Heart right ventricle (tissue), 16 donors: ENCODE measurements at regions not wholly inside any gene's neighbourhood (a gene's known extent, or its start where the extent isn't known, plus 50 kb on each side); places are given as distances from the start of the nearest gene placed in this dataset.
"Not testable (repeated sequence)": the region's sequence is repeated elsewhere in the genome, so short reads cannot be mapped to it uniquely, and the experiment has no call there.

ENCODE experiments used
- ATAC-seq, 8 donors: fragments of 200-7000 bp; cut with Tn5 transposase; one replicate each; pipeline ENCODE4 v1.9.1; 2020; ENCODE audit warnings: mild to moderate bottlenecking in 8 of 8, moderate library complexity in 8 of 8, moderate number of reproducible peaks in 1 of 8
- DNase-seq, 2 donors: peaks; one replicate each; pipeline ENCODE4 v3.0.0-alpha.2; 2020
- H3K27ac ChIP-seq, 10 donors: fragments of 200-600 bp; sonication (generic) in 2 of 10; one replicate each; pipeline versions ENCODE4 v1.5.0 to v1.8.0; 2020 to 2022; ENCODE audit warnings: mild to moderate bottlenecking in 3 of 10
- H3K27me3 ChIP-seq, 7 donors: fragments of 200-600 bp; one replicate each; pipeline ENCODE4 v1.8.0; 2021 to 2022; ENCODE audit warnings: mild to moderate bottlenecking in 2 of 7
- H3K36me3 ChIP-seq, 9 donors: fragments of 200-600 bp; sonication (generic) in 1 of 9; one replicate each; pipeline versions ENCODE4 v1.5.0 to v1.8.0; 2020 to 2022; ENCODE audit warnings: mild to moderate bottlenecking in 2 of 9
- H3K4me1 ChIP-seq, 9 donors: fragments of 200-600 bp; sonication (generic) in 1 of 9; one replicate each; pipeline versions ENCODE4 v1.5.0 to v1.8.0; 2020 to 2022; ENCODE audit warnings: mild to moderate bottlenecking in 4 of 9
- H3K4me3 ChIP-seq, 10 donors: fragments of 200-600 bp; sonication (generic) in 2 of 10; one replicate each; pipeline versions ENCODE4 v1.5.0 to v1.8.0; 2020 to 2022; ENCODE audit warnings: mild to moderate bottlenecking in 7 of 10, moderate library complexity in 2 of 10
- H3K9me3 ChIP-seq, 11 donors: fragments of 200-600 bp in 10 of 11; sonication (generic) in 2 of 11; one replicate each; pipeline versions ENCODE4 v1.5.0 to v1.8.0; 2013 to 2022; ENCODE audit warnings: mild to moderate bottlenecking in 2 of 11, control low read depth in 1 of 11, moderate library complexity in 1 of 11
- WGBS, 2 donors: extraction: QIAGEN DNeasy Blood & Tissue Kit; methylation state at CpG; one replicate each; pipeline ENCODE4 v1.1.7; 2013; ENCODE audit warnings: inconsistent platforms in 1 of 2; 5-methylcytosine and 5-hydroxymethylcytosine counted together
- intact Hi-C, 10 donors: fragments of 100-400 bp; cut with DNase I; formaldehyde crosslinking; loops; one replicate each; pipeline versions ENCODE4 v1.11.1 to v1.14.2; 2022
- donor health status: Arrhythmogenic right ventricular cardiomyopathy.
- donor health status: ischemic (EF 13 %, LVEDD 7.1; RV severe dilation, severe dysfunction).
- donor health status: healthy with polysubstance abuse.
- donor health status: DM: no; HTN: yes; CAD: no.
- donor health status: DM: no; HTN: no; CAD: no.
- donor health status: ischemic (EF 25% LVEDD 6.9; RV normal size, moderate dysfunction).
- donor health status: ischemic (EF 25% LVEDD 5.7; RV mildly dilated, moderate dysfunction).
- donor health status: healthy.
- donor health status: DM: yes; HTN: yes; CAD: no.
- donor health status: Ischemic cardiomyopathy.
- donor health status: ischemic (EF 35%, LVEDD 5.7; RV mildly dilated, moderate dysfunction).
- donor health status: nonischemic (EF 11% LVEDD 7.7; RV severe dilation, severe dysfunction).
- donor health status: DM: yes; HTN: yes; CAD: no.
- donor health status: PGD.
- donor health status: ischemic (EF 29% LVEDD 5.4; RV normal size, mild dysfunction).
- donor health status: nonischemic (EF 23%, LVEDD 6.1; RV moderate dilation, normal function).

DNA sequence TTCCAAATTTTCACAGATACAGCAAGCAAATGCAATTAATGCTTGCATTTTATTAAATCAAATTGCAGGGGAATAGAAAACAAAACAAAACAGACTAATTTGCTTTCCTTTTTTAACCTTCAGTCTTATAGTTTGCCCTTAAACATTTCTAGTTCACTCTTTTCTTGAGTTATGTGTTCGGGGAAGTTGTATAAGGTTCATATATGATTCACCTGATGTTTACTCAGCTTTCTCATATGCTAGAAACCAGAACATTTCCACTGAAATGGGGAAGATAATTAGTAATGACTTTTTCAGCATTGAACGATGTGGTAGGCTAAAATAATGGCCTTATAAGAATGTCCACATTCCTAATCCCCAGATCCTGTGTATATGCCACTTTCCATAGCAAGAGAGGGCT lies 64.6 kb upstream of the NBPF26 start:
- DNase-seq, H3K36me3 ChIP-seq, H3K9me3 ChIP-seq, intact Hi-C loops, H3K27me3 ChIP-seq, H3K4me1 ChIP-seq, ATAC-seq, H3K4me3 ChIP-seq, H3K27ac ChIP-seq: not testable (repeated sequence)
- WGBS, 2 donors = no CpG with 5 or more reads among the region's 2 CpGs

- DNase-seq, H3K9me3 ChIP-seq, intact Hi-C loops, H3K36me3 ChIP-seq, H3K4me1 ChIP-seq, H3K27me3 ChIP-seq: not testable (repeated sequence)
- ATAC-seq = peak; percentile 15 to 75 (median 74)
- 18 to 36% methylated on average over 2 to 6 of the region's 22 CpGs for WGBS, 2 donors
- H3K4me3 ChIP-seq = peak overlapping the region in 5 of 10 donors; percentile 37 to 43 (median 41)
- H3K27ac ChIP-seq = peak overlapping the region in 2 of 10 donors; percentile 36 to 48
Observed at GRCh38 chr1:120664376-120665249, 59.1 kb upstream of the NBPF26 start.

DNA sequence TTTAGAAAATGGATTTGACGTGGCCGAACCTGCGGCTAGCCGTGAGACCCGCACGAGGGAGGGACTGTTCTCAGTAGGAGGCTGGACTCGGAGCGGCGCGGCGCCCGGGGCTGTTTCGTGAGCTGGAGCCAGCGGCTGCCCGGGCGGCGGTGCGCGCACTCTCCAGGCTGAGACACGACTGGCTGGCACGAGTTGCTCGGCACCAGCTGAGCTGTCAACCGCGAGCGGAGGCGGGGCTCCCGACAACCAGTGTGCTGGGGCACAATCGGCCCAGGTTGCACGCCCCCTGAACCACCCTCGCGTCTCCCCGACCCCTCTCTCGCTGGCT lies 58.5 kb upstream of the NBPF26 start:
- ATAC-seq (peak; percentile 96 to 99 (median 98)), DNase-seq (peak in 1 of 2 donors; percentile 22)
- intact Hi-C loops, H3K4me1 ChIP-seq, H3K9me3 ChIP-seq, H3K36me3 ChIP-seq, H3K27me3 ChIP-seq: not testable (repeated sequence)
- H3K4me3 ChIP-seq = peak overlapping the region in 5 of 10 donors; percentile 37 to 43 (median 41)
- WGBS, 2 donors = 0% methylated on average over 13 of the region's 33 CpGs; no CpG with 5 or more reads in 1 of the 2 donors
- peak overlapping the region in 2 of 10 donors; percentile 36 to 48 for H3K27ac ChIP-seq

DNA sequence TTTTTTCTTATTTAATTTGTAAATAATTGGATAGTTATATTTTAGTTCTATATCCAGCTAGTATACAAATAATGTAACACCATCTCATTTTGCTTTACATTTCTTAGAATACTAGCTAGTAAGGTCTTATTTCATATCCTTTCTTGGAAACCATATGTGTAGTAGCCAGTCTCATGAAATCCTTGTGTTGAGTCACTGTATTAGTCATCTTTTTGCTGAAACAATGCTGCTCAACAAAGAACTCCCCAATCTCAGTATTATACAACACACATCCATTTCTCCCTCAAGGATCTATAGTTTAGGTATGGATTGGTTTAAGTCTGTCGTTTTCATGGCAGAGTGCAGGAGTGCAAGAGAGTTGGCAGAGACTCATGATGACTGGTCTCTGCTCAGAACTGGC lies 55.6 kb upstream of the NBPF26 start:
- H3K27me3 ChIP-seq, H3K27ac ChIP-seq, H3K4me3 ChIP-seq, ATAC-seq, H3K9me3 ChIP-seq, DNase-seq, H3K4me1 ChIP-seq, intact Hi-C loops, H3K36me3 ChIP-seq: not testable (repeated sequence)
- no CpG with 5 or more reads among the region's 1 CpG for WGBS, 2 donors
